ENCODE measurements at regions not wholly inside any gene's neighbourhood (a gene's known extent, or its start where the extent isn't known, plus 50 kb on each side); places are given as distances from the start of the nearest gene placed in this dataset.
"Not testable (repeated sequence)": the region's sequence is repeated elsewhere in the genome, so short reads cannot be mapped to it uniquely, and the experiment has no call there.

DNA sequence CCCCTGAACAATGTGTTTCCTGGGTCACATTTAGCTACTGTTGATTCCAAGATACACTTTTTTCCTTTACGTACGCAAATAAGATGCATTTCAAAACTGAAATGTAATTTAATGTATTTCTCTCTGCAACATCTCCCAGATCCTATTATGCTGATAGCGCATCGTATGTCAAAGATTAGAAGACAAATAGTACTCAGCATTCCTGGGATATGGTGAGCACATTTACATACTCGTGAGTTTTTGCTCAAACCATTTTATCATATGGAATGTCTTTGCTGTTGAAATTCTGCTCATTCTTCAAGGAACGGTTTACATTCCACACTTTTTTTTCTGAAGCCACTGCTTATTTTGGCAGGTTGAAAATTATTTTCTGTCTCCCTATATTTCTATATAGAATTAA lies 221.4 kb downstream of the OXSM start:
- TF ChIP-seq, protein P1, sequence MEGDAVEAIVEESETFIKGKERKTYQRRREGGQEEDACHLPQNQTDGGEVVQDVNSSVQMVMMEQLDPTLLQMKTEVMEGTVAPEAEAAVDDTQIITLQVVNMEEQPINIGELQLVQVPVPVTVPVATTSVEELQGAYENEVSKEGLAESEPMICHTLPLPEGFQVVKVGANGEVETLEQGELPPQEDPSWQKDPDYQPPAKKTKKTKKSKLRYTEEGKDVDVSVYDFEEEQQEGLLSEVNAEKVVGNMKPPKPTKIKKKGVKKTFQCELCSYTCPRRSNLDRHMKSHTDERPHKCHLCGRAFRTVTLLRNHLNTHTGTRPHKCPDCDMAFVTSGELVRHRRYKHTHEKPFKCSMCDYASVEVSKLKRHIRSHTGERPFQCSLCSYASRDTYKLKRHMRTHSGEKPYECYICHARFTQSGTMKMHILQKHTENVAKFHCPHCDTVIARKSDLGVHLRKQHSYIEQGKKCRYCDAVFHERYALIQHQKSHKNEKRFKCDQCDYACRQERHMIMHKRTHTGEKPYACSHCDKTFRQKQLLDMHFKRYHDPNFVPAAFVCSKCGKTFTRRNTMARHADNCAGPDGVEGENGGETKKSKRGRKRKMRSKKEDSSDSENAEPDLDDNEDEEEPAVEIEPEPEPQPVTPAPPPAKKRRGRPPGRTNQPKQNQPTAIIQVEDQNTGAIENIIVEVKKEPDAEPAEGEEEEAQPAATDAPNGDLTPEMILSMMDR (IDR thresholded peaks at IDR 0.05; ENCODE audit: low read depth, low read length) = no peak
- TF ChIP-seq POLR2A (IDR thresholded peaks at IDR 0.05; ENCODE audit: extremely low read depth, insufficient read length) = no peak
- TF ChIP-seq, protein P2, sequence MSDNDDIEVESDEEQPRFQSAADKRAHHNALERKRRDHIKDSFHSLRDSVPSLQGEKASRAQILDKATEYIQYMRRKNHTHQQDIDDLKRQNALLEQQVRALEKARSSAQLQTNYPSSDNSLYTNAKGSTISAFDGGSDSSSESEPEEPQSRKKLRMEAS (IDR thresholded peaks at IDR 0.05; ENCODE audit: low read depth, low read length) = no peak
- TF ChIP-seq MYC (IDR thresholded peaks at IDR 0.05; ENCODE audit: low read depth, low read length) = no peak
- no peak for DNase-seq (ENCODE audit: low read depth)
- H3K4me3 ChIP-seq (ENCODE audit: low read depth, low read length) = no peak overlapping the region

DNA sequence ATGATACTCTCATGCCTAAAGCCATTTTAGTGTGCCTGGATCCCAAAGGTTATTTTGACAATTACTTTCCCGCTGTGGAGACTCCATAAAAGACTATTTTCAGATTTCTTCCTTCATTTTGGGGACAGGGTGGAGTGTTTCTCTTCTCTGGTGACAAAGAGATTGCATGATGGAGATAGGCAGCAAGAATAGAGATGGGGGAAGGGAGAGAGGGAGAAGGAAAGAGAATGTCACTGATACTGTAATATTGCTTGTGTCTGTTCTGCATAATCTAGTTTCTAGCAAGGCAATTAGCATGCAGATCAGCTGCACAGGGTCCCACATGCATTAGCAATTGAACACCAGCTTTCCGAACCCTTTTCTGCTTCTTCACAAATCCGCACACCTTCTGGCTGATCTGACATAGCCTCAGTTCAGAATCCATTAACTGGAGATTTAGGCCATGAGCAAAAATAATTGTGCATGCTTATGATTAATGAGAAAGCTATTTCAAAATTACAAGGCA lies 222.4 kb downstream of the OXSM start:
- H3K4me3 ChIP-seq (ENCODE audit: low read depth, low read length) = no peak overlapping the region
- TF ChIP-seq POLR2A (IDR thresholded peaks at IDR 0.05; ENCODE audit: extremely low read depth, insufficient read length) = no peak
- TF ChIP-seq MYC (IDR thresholded peaks at IDR 0.05; ENCODE audit: low read depth, low read length) = no peak
- TF ChIP-seq, protein P1 (IDR thresholded peaks at IDR 0.05; ENCODE audit: low read depth, low read length) = no peak
- TF ChIP-seq, protein P2 (IDR thresholded peaks at IDR 0.05; ENCODE audit: low read depth, low read length) = no peak
- no peak for DNase-seq (ENCODE audit: low read depth)

DNA sequence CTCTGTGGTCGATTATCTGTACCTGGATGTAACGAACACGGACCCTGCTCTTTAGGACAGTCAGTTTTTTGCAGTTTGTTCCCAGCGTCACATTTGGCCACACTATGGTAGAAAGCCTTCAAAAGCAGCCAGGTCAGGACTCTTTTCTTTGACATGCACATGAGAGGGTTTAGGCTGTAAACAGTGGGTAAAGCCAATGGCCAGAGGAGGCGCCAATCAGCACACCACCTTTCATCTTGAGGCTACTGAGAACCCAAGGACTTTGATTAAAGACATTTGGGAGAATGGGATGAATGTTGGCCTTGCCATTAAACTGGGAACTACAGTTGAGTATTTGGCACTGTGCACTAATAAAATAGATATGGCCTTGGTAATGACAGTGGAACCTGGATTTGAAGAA lies 225.9 kb downstream of the OXSM start:
- TF ChIP-seq MYC (IDR thresholded peaks at IDR 0.05; ENCODE audit: low read depth, low read length) = no peak
- TF ChIP-seq, protein P2 (IDR thresholded peaks at IDR 0.05; ENCODE audit: low read depth, low read length) = no peak
- TF ChIP-seq, protein P1 (IDR thresholded peaks at IDR 0.05; ENCODE audit: low read depth, low read length) = no peak
- no peak for TF ChIP-seq POLR2A (IDR thresholded peaks at IDR 0.05; ENCODE audit: extremely low read depth, insufficient read length)
- H3K4me3 ChIP-seq (ENCODE audit: low read depth, low read length) = no peak overlapping the region
- DNase-seq (ENCODE audit: low read depth) = no peak

DNA sequence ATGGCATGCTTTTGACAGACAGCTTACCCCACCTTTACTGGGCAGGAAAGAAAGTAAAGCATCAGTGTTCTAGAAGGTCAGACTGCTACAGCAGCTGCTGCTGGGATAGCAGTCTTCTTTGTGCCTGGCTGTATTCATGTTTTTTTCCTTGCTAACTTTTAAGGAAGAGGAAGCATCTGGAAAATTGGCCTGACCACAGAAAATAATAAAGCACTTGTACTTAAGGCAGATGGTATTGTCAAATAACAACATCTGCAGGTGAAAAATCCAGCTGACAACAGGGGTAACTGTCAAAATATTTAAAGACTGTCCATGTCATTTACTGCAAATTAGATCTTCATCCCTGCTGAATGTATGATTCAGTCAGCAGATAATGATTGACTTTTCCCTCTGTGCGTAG lies 229.0 kb downstream of the OXSM start:
- no peak for DNase-seq (ENCODE audit: low read depth)
- no peak overlapping the region for H3K4me3 ChIP-seq (ENCODE audit: low read depth, low read length)
- TF ChIP-seq MYC (IDR thresholded peaks at IDR 0.05; ENCODE audit: low read depth, low read length) (no peak), POLR2A (IDR thresholded peaks at IDR 0.05; ENCODE audit: extremely low read depth, insufficient read length) (no peak)
- TF ChIP-seq, protein P2 (IDR thresholded peaks at IDR 0.05; ENCODE audit: low read depth, low read length) = no peak
- TF ChIP-seq, protein P1 (IDR thresholded peaks at IDR 0.05; ENCODE audit: low read depth, low read length) = no peak

DNA sequence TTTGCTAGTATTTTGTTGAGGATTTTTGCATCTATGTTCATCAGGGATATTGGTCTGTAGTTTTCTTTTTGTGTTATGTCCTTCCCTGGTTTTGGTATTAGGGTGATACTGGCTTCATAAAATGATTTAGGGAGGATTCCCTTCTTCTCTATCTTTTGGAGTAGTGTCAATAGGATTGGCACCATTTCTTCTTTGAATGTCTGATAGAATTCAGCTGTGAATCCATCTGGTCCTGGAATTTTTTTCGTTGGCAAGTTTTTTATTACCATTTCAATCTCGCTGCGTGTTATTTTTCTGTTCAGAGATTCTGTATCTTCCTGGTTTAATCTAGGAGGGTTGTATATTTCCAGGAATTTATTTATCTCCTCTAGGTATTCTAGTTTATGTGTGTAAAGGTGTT lies 234.3 kb downstream of the OXSM start:
- not testable (repeated sequence) for H3K4me3 ChIP-seq (ENCODE audit: low read depth, low read length); DNase-seq (ENCODE audit: low read depth)

DNA sequence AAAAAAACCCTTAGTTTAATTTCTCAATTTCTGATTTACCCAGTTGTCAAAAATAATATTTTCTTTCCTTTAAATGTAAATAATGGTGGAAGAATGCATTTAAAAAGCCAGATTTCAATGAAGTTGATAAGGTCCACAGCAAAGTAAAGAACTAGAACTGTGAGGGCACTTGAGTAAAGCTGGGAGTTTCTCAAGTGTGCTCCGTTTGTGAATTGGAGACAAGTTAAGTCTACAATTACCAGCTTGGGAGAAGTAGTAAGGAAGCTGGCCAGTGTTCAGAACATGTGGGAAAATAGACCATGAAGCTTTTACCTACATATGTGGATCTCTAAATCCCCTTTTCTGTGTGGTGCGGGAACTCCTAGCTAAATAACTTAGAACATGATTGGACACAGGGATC lies 239.4 kb downstream of the OXSM start:
- no peak for DNase-seq (ENCODE audit: low read depth)
- TF ChIP-seq, protein P1 (IDR thresholded peaks at IDR 0.05; ENCODE audit: low read depth, low read length) = no peak
- TF ChIP-seq MYC (IDR thresholded peaks at IDR 0.05; ENCODE audit: low read depth, low read length) (no peak), POLR2A (IDR thresholded peaks at IDR 0.05; ENCODE audit: extremely low read depth, insufficient read length) (no peak)
- TF ChIP-seq, protein P2 (IDR thresholded peaks at IDR 0.05; ENCODE audit: low read depth, low read length) = no peak
- no peak overlapping the region for H3K4me3 ChIP-seq (ENCODE audit: low read depth, low read length)

DNA sequence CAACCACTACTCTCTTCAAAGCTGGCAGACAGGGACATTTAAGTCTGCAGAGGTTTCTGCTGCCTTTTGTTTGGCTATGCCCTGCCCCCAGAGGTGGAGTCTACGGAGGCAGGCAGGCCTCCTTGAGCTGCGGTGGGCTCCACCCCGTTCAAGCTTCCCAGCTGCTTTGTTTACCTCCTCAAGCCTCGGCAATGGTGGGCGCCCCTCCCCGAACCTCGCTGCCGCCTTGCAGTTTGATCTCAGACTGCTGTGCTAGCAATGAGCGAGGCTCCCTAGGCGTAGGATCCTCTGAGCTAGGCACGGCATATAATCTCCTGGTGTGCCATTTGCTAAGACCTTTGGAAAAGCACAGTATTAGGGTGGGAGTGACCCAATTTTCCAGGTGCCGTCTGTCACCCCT lies 252.2 kb downstream of the OXSM start:
- H3K4me3 ChIP-seq (ENCODE audit: low read depth, low read length) = not testable (repeated sequence)

More for the DNA sequence above, 252.2 kb downstream of the OXSM start:
- not testable (repeated sequence) for DNase-seq (ENCODE audit: low read depth)
